Suppressor macrophage treated with lipopolysaccharide for 1 hour (primary cell): ENCODE measurements at regions not wholly inside any gene's neighbourhood (a gene's known extent, or its start where the extent isn't known, plus 50 kb on each side); places are given as distances from the start of the nearest gene placed in this dataset.
"Not testable (repeated sequence)": the region's sequence is repeated elsewhere in the genome, so short reads cannot be mapped to it uniquely, and the experiment has no call there.

ENCODE experiments used
- DNase-seq, 3 donors: peaks; one replicate each; pipeline ENCODE4 v3.0.0-alpha.2; 2020 to 2022

DNA sequence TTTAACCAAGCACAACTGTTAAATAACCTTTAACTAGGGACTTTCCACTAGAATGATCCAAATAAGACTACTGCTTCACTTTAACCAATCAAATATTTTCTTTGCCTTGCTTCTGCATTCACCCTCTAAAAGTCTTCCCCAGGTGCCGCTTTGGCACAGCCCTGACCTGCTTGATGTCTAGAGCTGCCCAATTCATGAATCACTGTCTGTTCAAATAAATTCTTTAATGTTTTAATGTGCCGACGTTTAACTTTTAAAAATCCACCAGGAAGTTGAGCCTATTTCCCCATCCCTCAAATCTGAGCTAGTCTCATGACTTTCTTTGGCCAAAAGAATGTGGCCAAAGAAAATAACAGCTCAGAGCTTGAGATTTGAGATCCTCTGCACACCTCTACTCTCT, 277.8 kb upstream of the SOX9 start:
- DNase-seq: no peak

DNA sequence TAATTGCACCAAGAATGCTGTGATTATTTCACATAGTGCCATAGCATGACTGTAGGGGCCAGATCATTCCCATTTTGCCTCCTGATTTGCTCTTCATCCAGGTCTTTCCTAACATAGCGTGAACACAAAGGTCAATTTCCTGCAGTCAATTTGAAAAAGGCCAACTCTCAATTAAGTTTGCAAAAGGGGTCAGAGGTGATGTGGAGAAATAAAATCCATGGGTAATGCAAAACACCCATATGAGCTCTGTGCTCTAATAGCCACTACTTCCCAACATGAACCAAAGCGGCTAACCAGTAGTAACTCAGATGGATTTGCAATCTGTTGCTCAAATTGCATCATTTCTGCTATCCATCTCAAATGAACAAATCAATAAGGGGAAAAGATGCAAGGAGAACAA, 275.5 kb upstream of the SOX9 start:
- DNase-seq: no peak

DNA sequence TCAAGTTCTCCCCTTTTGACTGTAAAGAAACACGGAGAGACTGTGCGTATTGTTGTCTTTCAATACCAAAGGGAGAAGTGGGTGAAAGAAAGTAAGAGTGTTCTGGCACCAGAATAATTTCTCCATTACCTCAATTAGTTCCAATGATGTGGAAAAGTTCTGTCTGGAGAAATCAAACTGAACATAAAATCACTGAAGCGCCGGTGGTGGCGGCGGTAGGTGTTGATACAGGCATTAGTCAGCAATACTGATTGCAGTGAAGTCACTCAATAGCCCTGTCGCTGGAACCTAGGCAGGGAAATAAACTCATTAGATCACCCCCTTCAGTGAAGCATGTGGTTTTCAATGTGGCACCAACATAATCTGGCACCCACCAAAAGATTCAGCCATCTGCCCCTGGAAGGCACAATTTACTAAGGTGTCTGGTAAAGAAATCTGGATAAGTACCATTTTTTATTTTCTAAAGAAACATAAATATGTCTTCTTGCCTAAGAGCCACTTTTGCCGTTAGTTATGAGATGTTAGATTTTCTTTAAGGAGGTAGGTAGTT, 274.2 kb upstream of the SOX9 start:
- DNase-seq: no peak

- DNase-seq: no peak
These were observed 270.7 kb upstream of the SOX9 start for GRCh38 chr17:71849783-71850768.

GRCh38 chr17:71850812-71851211, 270.0 kb upstream of the SOX9 start:
- DNase-seq: no peak

- no peak for DNase-seq
These were observed 265.8 kb upstream of the SOX9 start for GRCh38 chr17:71855010-71855409.

DNA sequence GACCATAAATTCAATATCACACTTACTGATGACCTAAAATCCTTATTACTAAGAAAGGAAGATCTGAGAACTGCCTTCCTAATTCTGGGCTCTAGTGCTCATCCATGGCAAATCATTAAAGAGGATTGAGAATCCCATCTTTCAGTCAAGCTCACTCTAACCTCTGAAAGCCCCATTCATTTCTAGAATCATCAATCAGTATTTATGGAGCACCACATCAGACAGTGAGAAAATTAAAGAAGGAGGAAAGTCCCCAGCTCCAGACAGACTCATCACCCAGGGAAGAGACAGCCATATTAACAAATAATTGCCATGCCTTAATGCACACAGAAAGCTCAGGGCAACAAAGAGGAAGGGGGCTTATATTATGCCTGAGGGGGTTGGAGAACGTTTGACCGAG, 256.1 kb upstream of the SOX9 start:
- no peak for DNase-seq

DNA sequence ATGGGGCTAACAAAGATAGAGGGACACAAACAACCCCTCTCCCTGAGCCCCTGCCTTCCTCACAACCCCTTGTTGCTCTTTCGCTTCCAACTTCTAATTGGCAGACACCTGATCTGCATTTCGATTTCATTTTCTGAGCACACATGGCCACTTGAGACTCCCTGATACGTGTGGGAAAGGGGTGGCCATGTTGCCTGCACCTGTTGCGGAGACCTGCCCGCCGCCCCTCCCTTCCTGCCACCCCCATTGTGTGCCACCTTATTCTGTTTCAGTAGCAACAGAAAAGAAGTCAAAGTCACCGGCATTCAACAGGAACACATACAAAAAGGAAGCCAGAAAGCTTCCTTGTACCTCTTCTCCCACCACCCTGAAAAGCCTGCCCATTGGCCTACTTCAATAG, 254.7 kb upstream of the SOX9 start:
- no peak for DNase-seq

GRCh38 chr17:71869293-71869692, 251.5 kb upstream of the SOX9 start:
- DNase-seq: no peak

DNA sequence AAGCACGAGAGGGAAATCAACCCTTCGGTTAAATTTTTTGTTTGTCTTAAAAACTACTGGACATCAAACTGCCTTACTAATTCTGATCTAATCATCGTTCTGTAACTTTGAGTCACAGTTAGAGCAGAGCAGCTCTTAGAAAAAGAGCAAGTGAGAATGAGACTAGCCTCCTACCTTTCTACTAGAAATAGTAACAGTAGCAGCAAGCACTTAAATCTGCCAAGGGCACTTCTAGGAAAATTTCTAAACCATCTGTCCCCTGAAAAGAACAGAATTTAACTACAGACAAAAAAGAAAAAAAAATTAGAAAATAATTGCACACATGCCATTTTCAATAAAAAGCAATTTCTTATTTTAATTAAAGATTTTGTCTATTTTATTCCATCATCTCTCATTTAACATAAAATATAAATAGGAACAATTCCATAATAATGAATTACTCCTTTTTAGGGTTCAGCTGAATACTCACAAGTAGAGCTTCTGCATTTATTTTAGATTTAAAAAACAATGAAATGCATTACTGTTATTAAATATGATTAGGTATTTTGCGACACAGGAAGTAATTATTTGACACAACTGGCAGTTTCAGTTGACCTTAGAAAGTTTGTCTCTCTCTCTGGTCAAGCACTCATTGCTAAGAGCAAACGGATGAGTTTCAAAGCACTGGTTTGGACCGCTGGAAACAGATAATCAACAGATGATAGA, 250.8 kb upstream of the SOX9 start:
- DNase-seq: no peak

DNA sequence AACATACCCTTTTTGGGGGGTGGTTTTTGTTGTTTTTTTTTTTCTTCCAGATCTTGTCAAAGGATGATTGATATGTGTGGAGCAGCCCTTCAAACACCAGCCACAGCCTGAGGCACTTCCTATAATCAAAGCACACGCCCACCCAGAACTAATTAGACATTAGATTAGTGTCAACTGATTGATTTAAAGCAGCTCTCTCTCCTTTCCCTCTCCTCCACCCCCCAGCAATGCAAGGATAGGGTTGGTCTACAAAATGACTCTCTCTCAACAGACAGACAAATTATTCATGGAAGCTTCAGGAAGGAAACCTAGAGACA, 250.3 kb upstream of the SOX9 start:
- no peak for DNase-seq

DNA sequence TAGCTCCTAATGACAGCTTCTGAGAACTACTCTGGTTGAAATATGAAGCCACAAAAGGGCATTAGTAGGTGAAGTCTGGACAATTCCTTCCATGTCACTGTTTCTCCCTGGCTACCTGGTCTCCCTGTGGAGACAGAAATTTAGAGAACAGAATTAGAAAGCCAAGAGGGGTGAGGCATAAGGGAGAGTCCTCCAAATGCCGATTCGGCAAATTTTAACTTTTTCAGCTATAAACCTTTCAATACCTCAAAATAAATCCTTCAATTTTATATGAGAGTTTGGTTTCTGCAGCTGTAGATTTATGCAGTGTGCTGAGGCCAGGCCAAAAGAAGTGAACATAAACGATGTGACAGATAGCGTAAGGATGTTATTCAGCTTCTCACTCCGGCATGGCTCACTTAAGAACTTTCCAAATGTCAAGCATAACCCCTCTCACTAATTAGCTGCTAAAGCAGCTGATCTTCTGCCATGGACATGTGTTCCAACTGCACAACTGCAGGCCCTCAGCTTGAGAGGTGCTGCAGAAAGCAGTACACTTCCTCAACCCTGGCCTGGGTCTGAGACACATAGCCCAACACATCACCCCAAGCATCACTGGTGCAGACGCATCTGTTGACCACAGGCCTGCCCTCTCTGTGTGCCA, 247.9 kb upstream of the SOX9 start:
- no peak for DNase-seq

DNA sequence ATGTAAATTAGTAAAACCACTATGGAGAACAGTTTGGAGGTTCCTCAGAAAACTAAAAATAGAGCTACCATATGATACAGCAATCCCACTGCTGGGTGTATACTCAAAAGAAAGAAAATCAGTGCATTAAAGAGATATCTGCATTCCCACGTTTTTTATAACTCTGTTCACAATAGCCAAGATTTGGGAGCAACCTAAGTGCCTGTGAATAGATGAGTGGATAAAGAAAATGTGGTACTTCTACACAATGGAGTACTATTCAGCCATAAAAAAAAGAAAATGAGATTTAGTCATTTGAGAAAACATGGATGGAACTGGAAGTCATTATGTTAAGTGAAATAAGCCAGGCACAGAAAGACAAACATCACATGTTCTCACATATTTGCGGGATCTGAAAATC, 246.0 kb upstream of the SOX9 start:
- not testable (repeated sequence) for DNase-seq

DNA sequence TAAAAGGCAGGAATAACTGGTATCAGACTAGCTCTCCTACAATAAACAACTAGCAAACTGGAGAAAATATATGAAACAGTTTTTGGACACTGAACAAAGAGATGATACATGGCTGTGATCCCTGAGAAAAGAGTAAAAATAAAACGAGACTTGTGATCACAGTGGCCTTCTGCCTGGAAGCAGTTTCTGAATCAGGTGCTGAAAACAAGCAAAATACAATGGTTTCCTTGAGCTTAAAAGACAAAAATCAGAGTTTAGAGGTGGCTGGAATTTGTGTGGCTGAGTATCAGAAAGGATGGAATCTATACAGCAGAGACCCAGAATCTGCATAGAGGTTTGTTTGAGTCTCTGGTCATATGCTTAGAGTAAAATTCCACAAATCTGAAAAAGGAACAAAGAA, 242.5 kb upstream of the SOX9 start:
- no peak for DNase-seq

- DNase-seq: no peak
These were observed 241.8 kb upstream of the SOX9 start for GRCh38 chr17:71878998-71879397.

GRCh38 chr17:71881041-71881440, 239.8 kb upstream of the SOX9 start:
- no peak for DNase-seq

GRCh38 chr17:71881581-71881980, 239.2 kb upstream of the SOX9 start:
- no peak for DNase-seq

DNA sequence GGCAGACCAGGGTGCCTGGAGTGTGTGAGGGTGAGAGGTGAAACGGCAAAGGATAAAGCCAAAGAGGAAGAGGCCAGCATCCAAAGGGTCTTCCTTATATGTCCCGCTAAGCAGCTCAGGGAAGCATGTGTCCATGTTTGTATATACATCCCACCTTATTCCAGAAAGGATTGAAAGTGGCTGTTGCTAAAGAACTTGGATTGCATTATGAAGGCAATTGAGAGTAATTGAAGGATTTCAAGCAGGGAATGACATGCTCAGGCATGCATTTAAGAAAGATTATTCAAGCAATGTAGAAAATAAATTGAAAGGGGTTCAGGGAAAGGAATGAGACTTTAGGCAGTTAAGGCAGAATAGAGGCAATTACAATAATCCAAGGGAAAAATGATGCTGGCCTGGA, 237.6 kb upstream of the SOX9 start:
- DNase-seq: no peak

DNA sequence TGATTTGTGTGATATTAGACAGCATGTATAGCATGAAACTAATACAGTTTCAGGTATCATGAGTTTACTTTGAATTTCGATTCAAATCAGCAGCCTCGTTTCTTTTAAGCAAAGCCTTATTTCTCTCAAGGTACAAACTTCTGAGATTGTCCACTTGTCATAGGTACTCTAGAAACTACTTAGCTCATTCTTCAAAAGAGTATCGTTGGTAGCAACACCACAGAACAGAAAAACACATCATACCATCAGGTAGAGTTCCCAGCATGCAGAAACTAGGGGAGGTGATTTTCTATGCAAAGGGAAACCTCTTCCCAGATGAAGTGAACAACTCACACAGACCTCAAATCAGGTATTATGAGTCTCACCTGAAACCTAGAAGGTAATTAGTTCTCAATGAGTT, 237.0 kb upstream of the SOX9 start:
- no peak for DNase-seq

DNA sequence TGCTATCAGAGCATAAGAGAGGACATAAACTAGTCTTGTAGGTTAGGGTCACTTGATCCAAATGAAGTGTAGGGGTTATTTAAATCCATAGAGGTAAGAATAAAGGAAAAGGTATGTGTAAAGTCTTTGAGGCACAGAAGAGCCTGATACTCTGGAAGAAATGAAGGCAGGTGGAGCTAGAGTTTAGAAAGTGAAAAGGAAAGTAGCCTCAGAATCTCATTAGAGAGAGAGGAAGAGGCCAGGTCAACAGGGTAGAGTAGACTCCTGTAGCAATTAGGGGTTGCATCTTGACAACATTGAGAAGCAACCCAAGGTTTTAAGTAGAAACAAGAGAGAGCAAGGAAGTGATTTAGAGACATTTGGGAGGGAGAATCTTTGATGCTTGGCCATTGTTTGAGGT, 235.2 kb upstream of the SOX9 start:
- DNase-seq: no peak

DNA sequence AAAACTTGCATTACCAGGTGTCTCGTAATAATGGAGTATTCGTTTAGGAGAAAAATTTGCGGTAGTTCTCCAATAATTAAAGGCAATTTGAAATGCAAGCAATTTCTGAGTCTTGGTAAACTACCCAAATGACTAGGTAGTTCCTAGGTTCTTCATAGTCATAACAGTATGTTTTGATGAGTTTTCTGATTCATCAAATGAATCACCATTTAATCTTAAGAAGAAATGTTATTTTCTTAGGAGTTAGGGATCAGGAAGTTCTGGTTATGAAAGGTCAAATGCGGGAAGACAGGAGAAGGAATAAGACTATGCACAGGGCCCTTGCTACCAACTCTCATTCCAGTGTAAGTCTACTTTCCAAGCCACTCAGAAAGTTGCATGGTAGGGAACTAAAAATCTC, 221.5 kb upstream of the SOX9 start:
- no peak for DNase-seq

DNA sequence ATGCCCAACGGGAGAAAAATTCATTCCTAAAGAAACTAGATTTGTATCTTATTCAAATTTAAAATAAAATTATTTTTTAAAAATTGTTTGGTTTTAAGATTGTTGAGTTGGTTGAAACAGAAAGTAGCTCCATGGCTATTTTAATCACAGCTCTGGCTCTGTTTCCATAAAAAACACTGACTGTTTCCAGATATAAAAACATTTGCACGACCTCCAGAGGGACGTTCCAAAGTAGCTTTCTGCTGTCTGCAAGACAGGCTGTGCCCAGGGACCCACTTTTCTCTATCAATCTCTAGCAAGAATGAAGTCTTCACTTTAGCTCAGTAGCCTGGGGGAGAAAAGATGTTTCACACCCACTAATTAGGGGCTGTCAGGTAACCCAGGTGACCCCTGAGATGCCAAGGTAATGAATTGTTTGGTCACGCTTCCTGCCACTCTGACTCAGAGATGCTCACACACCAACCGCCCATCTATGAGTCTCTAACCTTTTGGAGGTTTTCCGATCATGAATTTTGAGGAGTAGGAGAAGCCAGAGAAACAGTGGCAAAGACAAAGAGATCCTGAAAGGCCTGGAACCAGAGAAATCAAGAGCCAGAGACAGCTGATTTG, 220.1 kb upstream of the SOX9 start:
- DNase-seq: no peak

- no peak for DNase-seq
These were observed 217.8 kb upstream of the SOX9 start for GRCh38 chr17:71902894-71903506.
